HEK293 (cell line): ENCODE measurements at regions not wholly inside any gene's neighbourhood (a gene's known extent, or its start where the extent isn't known, plus 50 kb on each side); places are given as distances from the start of the nearest gene placed in this dataset.

Experiments
- CTCF ChIP-seq: fragments of 450-650 bp; formaldehyde crosslinking; IDR thresholded peaks from 2 replicates; pipeline ENCODE4 v1.5.1; 2016; ENCODE audit warnings: missing biosample characterization, missing genetic modification characterization
- ZBTB21 ChIP-seq: fragments of 450-650 bp; formaldehyde crosslinking; IDR thresholded peaks from 2 replicates; pipeline ENCODE4 v1.5.1; 2017; ENCODE audit warnings: missing biosample characterization, missing genetic modification characterization
- ZBTB8A ChIP-seq: fragments of 450-650 bp; formaldehyde crosslinking; IDR thresholded peaks from 2 replicates; pipeline ENCODE4 v1.5.1; 2016; ENCODE audit warnings: missing biosample characterization, missing genetic modification characterization
- ZNF26 ChIP-seq: fragments of 450-650 bp; formaldehyde crosslinking; IDR thresholded peaks from 2 replicates; pipeline ENCODE4 v1.5.1; 2016; ENCODE audit warnings: missing biosample characterization, missing genetic modification characterization
- ZNF426 ChIP-seq: fragments of 450-650 bp; formaldehyde crosslinking; IDR thresholded peaks from 2 replicates; pipeline ENCODE4 v1.5.1; 2017; ENCODE audit warnings: missing biosample characterization, missing genetic modification characterization, mild to moderate bottlenecking, inconsistent platforms, moderate library complexity

- TF ChIP-seq ZNF426 (tag by site-specific recombination) = no peak
- no peak for TF ChIP-seq ZBTB8A (tag by site-specific recombination)
- no peak for TF ChIP-seq CTCF (tag by site-specific recombination)
- no peak for TF ChIP-seq ZBTB21 (tag by site-specific recombination)
- TF ChIP-seq ZNF26 (tag by site-specific recombination) = no peak
Measured at GRCh38 chr12:97938031-97938430, 475.4 kb downstream of the RMST start.
